Neural cell (in vitro differentiated cells): ENCODE measurements at regions not wholly inside any gene's neighbourhood (a gene's known extent, or its start where the extent isn't known, plus 50 kb on each side); places are given as distances from the start of the nearest gene placed in this dataset.

ENCODE experiments used
- H2AFZ ChIP-seq: fragments of 200-600, 300-800 bp; sonication (generic), shearing (Covaris generic); 2 replicates; pipeline ENCODE4 v1.6.0; 2014; ENCODE audit warnings: low read depth, mild to moderate bottlenecking, antibody characterized with exemption, low read length, moderate library complexity
- H3F3A ChIP-seq: fragments of 200-600 bp; shearing (Covaris generic); 2 replicates; pipeline ENCODE4 v1.6.1; 2016; ENCODE audit warnings: mild to moderate bottlenecking, moderate library complexity, mixed read lengths, antibody characterized with exemption, low read length; ENCODE audit not compliant: insufficient read depth, poor library complexity, severe bottlenecking
- H3K27ac ChIP-seq: fragments of 200-600, 300-800 bp; sonication (generic), shearing (Covaris generic); 2 replicates; pipeline ENCODE4 v1.5.1; 2014; ENCODE audit warnings: mild to moderate bottlenecking, low read length, moderate library complexity
- H3K27me3 ChIP-seq: fragments of 300-800, 200-600 bp; sonication (generic), shearing (Covaris generic); 2 replicates; pipeline ENCODE4 v1.6.0; 2014; ENCODE audit warnings: mild to moderate bottlenecking, low read depth, low read length, moderate library complexity; ENCODE audit not compliant: insufficient read depth
- H3K36me3 ChIP-seq: fragments of 300-800, 200-600 bp; sonication (generic), shearing (Covaris generic); 2 replicates; pipeline ENCODE4 v1.5.1; 2014; ENCODE audit warnings: mild to moderate bottlenecking, antibody characterized with exemption, low read length, moderate library complexity; ENCODE audit not compliant: insufficient read depth
- H3K4me2 ChIP-seq: fragments of 300-800, 200-600 bp; sonication (generic), shearing (Covaris generic); 2 replicates; pipeline ENCODE4 v1.6.0; 2014; ENCODE audit warnings: mild to moderate bottlenecking, low read length
- H3K4me3 ChIP-seq: fragments of 300-800, 200-600 bp; sonication (generic), shearing (Covaris generic); 2 replicates; pipeline ENCODE4 v1.5.1; 2014; ENCODE audit warnings: mild to moderate bottlenecking, low read length, moderate library complexity
- H3K79me2 ChIP-seq: fragments of 200-600 bp; shearing (Covaris generic); replicated peaks from 2 replicates; pipeline ENCODE4 v1.6.0; 2014; ENCODE audit warnings: mild to moderate bottlenecking, low read length, moderate library complexity; ENCODE audit not compliant: insufficient read depth
- H3K9ac ChIP-seq: fragments of 300-800, 200-600 bp; sonication (generic), shearing (Covaris generic); 2 replicates; pipeline ENCODE4 v1.6.1; 2016; ENCODE audit warnings: mild to moderate bottlenecking, low read length, mixed read lengths
- H3K9me2 ChIP-seq: fragments of 200-600 bp; shearing (Covaris generic); 2 replicates; pipeline ENCODE4 v1.6.1; 2016; ENCODE audit warnings: mild to moderate bottlenecking, low read length, mixed read lengths; ENCODE audit not compliant: insufficient read depth
- H3K9me3 ChIP-seq: fragments of 200-600, 300-800 bp; sonication (generic), shearing (Covaris generic); 2 replicates; pipeline ENCODE4 v1.6.1; 2016; ENCODE audit warnings: mild to moderate bottlenecking, mixed run types, low read length, moderate library complexity, mixed read lengths
- H4K20me1 ChIP-seq: fragments of 200-600 bp; shearing (Covaris generic); 2 replicates; pipeline ENCODE4 v1.6.1; 2016; ENCODE audit warnings: mild to moderate bottlenecking, mixed run types; ENCODE audit not compliant: insufficient read depth
- EP300 ChIP-seq: fragments of 450-650 bp; conservative IDR thresholded peaks from 2 replicates; pipeline ENCODE4 v1.6.1; 2014; ENCODE audit warnings: antibody characterized with exemption, mild to moderate bottlenecking, moderate library complexity; ENCODE audit not compliant: poor library complexity, severe bottlenecking
- EZH2 ChIP-seq: fragments of 200-600, 300-800 bp; shearing (Covaris generic), sonication (generic); IDR thresholded peaks from 2 replicates; pipeline ENCODE4 v1.6.1; 2014; ENCODE audit warnings: antibody characterized with exemption, low read length, borderline replicate concordance, mild to moderate bottlenecking; ENCODE audit not compliant: insufficient read depth, poor library complexity, severe bottlenecking
- MXI1 ChIP-seq: fragments of 450-650 bp; conservative IDR thresholded peaks from 2 replicates; pipeline ENCODE4 v1.6.1; 2014; ENCODE audit warnings: antibody characterized with exemption, mild to moderate bottlenecking; ENCODE audit not compliant: poor library complexity, severe bottlenecking
- RAD21 ChIP-seq: fragments of 450-650 bp; conservative IDR thresholded peaks from 2 replicates; pipeline ENCODE4 v1.6.1; 2014; ENCODE audit warnings: antibody characterized with exemption, mild to moderate bottlenecking, moderate library complexity
- SMC3 ChIP-seq: fragments of 450-650 bp; conservative IDR thresholded peaks from 2 replicates; pipeline ENCODE4 v1.6.1; 2014; ENCODE audit warnings: antibody characterized with exemption, mild to moderate bottlenecking, moderate library complexity; ENCODE audit not compliant: poor library complexity
- TAF1 ChIP-seq: IDR thresholded peaks from 2 replicates; pipeline ENCODE4 v1.6.1; 2012; ENCODE audit warnings: low read depth
- TF ChIP-seq, protein P1 (sequence below): IDR thresholded peaks from 2 replicates; pipeline ENCODE4 v1.6.1; 2012; ENCODE audit warnings: borderline replicate concordance
- TF ChIP-seq, protein P2 (sequence below): fragments of 450-650 bp; IDR thresholded peaks from 2 replicates; pipeline ENCODE4 v1.5.1; 2014; ENCODE audit warnings: antibody characterized with exemption, mild to moderate bottlenecking, moderate library complexity; ENCODE audit not compliant: poor library complexity, severe bottlenecking

DNA sequence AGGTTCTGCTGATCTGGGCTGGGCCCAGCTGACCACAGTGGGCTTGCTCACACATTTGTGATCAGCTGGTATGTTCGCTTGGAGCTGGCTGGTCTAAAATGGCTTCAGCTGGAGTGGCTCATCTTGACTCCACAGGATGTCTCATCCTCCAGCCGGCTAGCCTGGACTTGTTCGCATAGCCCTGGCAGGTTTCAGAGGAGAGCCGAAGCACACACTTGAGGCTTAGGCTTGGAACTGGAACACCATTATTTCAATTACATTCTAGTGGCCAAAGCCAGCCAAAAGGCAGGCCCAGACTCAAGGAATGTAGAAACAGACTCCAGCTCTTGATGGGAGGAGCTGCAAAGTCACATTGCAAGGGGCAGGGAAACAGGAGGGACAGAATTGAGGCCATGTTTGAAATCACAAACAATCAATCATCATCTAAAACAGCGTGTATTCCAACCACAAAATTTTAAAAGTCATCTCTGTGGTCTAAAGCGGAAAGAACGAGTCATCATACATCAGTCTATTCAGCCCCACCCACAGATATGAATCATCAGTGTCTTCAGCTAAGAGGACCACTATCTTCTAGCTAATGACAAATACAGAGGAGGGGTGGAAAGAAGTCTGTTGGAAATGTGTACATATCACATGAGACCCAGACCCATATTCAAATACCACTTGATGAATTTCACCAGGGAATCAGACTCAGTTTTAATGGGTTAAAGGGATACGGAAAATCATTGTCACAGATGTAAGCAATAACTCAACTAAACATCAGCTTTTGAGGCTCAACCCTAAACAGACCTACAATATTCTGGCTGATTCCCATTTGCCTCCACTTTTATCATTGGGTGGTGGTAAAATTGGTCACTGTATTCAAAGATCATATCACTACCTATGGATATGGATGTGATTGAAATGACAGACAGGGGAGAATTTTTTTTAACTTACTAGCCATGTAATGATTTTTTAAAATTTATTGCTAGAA, 139.0 kb upstream of the MKLN1 start:
- Histone ChIP-seq H3K4me3 (no peak overlapping the region), H3K9me3 (no peaks in the 10 kb centered on the region), H3K36me3 (no peaks in the 10 kb centered on the region), H3K27ac (no peak overlapping the region), H3F3A (no peaks in the 10 kb centered on the region), H2AFZ (no peak overlapping the region), H3K27me3 (no peaks in the 10 kb centered on the region), H3K79me2 (no peaks in the 10 kb centered on the region), H4K20me1 (no peaks in the 10 kb centered on the region), H3K4me2 (no peak overlapping the region), H3K9ac (no peak overlapping the region), H3K9me2 (no peaks in the 10 kb centered on the region)
- TF ChIP-seq EZH2: no peak
- TF ChIP-seq, protein P1, sequence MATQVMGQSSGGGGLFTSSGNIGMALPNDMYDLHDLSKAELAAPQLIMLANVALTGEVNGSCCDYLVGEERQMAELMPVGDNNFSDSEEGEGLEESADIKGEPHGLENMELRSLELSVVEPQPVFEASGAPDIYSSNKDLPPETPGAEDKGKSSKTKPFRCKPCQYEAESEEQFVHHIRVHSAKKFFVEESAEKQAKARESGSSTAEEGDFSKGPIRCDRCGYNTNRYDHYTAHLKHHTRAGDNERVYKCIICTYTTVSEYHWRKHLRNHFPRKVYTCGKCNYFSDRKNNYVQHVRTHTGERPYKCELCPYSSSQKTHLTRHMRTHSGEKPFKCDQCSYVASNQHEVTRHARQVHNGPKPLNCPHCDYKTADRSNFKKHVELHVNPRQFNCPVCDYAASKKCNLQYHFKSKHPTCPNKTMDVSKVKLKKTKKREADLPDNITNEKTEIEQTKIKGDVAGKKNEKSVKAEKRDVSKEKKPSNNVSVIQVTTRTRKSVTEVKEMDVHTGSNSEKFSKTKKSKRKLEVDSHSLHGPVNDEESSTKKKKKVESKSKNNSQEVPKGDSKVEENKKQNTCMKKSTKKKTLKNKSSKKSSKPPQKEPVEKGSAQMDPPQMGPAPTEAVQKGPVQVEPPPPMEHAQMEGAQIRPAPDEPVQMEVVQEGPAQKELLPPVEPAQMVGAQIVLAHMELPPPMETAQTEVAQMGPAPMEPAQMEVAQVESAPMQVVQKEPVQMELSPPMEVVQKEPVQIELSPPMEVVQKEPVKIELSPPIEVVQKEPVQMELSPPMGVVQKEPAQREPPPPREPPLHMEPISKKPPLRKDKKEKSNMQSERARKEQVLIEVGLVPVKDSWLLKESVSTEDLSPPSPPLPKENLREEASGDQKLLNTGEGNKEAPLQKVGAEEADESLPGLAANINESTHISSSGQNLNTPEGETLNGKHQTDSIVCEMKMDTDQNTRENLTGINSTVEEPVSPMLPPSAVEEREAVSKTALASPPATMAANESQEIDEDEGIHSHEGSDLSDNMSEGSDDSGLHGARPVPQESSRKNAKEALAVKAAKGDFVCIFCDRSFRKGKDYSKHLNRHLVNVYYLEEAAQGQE: no peak
- no peak for TF ChIP-seq EP300
- no peak for TF ChIP-seq MXI1
- TF ChIP-seq RAD21: no peak
- no peak for TF ChIP-seq TAF1

- Histone ChIP-seq H3K27ac (no peak overlapping the region), H2AFZ (no peak overlapping the region), H3K79me2 (no peaks in the 10 kb centered on the region), H3K9me3 (no peaks in the 10 kb centered on the region), H3K9me2 (no peaks in the 10 kb centered on the region), H3K36me3 (no peaks in the 10 kb centered on the region), H3F3A (no peaks in the 10 kb centered on the region), H3K4me2 (no peak overlapping the region), H4K20me1 (no peaks in the 10 kb centered on the region), H3K27me3 (no peaks in the 10 kb centered on the region), H3K9ac (no peak overlapping the region), H3K4me3 (no peak overlapping the region)
- TF ChIP-seq RAD21: no peak
- TF ChIP-seq EZH2: no peak
- TF ChIP-seq, protein P2, sequence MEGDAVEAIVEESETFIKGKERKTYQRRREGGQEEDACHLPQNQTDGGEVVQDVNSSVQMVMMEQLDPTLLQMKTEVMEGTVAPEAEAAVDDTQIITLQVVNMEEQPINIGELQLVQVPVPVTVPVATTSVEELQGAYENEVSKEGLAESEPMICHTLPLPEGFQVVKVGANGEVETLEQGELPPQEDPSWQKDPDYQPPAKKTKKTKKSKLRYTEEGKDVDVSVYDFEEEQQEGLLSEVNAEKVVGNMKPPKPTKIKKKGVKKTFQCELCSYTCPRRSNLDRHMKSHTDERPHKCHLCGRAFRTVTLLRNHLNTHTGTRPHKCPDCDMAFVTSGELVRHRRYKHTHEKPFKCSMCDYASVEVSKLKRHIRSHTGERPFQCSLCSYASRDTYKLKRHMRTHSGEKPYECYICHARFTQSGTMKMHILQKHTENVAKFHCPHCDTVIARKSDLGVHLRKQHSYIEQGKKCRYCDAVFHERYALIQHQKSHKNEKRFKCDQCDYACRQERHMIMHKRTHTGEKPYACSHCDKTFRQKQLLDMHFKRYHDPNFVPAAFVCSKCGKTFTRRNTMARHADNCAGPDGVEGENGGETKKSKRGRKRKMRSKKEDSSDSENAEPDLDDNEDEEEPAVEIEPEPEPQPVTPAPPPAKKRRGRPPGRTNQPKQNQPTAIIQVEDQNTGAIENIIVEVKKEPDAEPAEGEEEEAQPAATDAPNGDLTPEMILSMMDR: no peak
- TF ChIP-seq, protein P1: no peak
- TF ChIP-seq SMC3: no peak
Measured at GRCh38 chr7:131189488-131189887, 138.2 kb upstream of the MKLN1 start.
